RWPE1 (cell line): ENCODE measurements at regions not wholly inside any gene's neighbourhood (a gene's known extent, or its start where the extent isn't known, plus 50 kb on each side); places are given as distances from the start of the nearest gene placed in this dataset.

Experiments
- CTCF ChIA-PET: fragments of 350-600 bp; sonication (Branson Sonifier 250); formaldehyde crosslinking; extraction: SDS; loops from one replicate; lab custom pipeline; 2021; lab: Yijun Ruan, JAX
- POLR2A ChIA-PET: fragments of 400-600 bp; formaldehyde crosslinking; extraction: SDS; loops from one replicate; lab custom pipeline; 2020; ENCODE audit warnings: antibody characterized with exemption; ENCODE audit not compliant: low non-redundant PET; lab: Yijun Ruan, JAX
- DNase-seq: peaks from one replicate; pipeline ENCODE4 v3.0.0; 2012; ENCODE audit warnings: low spot score
- H3K27ac ChIP-seq: fragments of 450-650 bp; 2 replicates; pipeline ENCODE4 v1.5.1; 2017
- CTCF ChIP-seq: fragments of 450-650 bp; conservative IDR thresholded peaks from 2 replicates; pipeline ENCODE4 v1.5.1; 2017; ENCODE audit warnings: low read depth, mild to moderate bottlenecking

DNA sequence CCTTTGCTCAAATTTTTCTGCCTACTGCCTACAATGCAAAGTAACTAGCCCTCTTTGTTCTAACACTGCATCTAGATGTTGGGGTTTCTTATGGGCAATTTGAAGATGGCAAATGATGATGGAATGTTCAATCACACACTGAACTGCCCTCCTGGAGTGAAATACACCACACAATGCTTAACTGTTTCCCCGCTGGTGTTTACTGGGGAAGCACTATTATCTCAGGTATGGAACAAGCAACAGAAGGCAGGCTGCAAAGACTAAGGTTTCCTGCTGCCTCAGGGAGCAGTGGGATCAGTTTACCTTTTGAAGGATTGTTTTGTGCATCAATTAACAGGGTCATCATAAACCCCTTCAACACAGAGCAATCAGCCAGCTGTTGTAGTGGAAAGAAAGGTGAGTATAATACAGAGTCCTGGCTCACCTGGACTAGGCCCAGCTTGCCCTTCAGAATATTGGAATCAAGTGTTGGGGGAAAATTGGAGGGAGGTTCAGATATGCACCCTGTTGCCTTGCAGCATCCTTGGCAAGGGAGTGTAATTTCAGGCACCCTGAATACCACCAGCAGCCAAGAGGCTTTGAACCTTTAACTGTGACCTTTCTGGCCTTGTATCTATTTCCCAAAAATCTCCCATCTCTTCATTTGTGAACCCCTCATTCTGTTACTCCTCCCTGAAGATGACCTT is 105.4 kb upstream of the CDH11 start:
- TF ChIP-seq CTCF = no peak
- ChIA-PET CTCF (no interaction called here), POLR2A (no interaction called here)
- no peak overlapping the region for H3K27ac ChIP-seq
- DNase-seq = no peak

GRCh38 chr16:65226077-65226476 is 104.2 kb upstream of the CDH11 start:
- no peak overlapping the region for H3K27ac ChIP-seq
- CTCF ChIA-PET = no interaction called here
- POLR2A ChIA-PET = no interaction called here

GRCh38 chr16:65225488-65225887 is 103.6 kb upstream of the CDH11 start:
- POLR2A ChIA-PET = no interaction called here

More at GRCh38 chr16:65226077-65226476, 104.2 kb upstream of the CDH11 start:
- TF ChIP-seq CTCF = no peak
- DNase-seq = no peak

DNA sequence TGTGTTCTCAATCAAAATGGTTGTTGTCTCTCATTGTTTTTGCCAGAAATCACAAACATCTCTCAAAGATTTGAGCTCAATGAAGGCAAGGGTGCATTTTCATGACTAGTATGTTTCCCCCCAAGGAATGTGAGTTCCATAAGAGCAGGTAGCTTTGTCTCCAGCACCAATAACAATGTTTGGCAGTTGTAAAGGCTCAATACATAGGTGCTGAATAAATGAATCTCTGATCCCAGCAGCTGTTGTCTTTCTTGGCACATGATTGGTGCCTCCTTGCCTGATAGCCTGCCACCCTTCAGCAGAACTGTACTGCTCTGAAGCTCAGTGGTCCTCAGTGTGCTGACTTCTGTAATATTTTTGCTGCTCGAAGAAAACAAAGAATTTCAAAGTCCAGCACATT is 103.1 kb upstream of the CDH11 start:
- TF ChIP-seq CTCF = no peak
- CTCF ChIA-PET = no interaction called here
- no peak overlapping the region for H3K27ac ChIP-seq
- no peak for DNase-seq
- POLR2A ChIA-PET = no interaction called here

More at GRCh38 chr16:65225488-65225887, 103.6 kb upstream of the CDH11 start:
- CTCF ChIA-PET = no interaction called here
- no peak overlapping the region for H3K27ac ChIP-seq
- no peak for TF ChIP-seq CTCF
- no peak for DNase-seq

- CTCF ChIA-PET = no interaction called here
- POLR2A ChIA-PET = no interaction called here
- no peak overlapping the region for H3K27ac ChIP-seq
- DNase-seq = no peak
- no peak for TF ChIP-seq CTCF
These were observed 102.6 kb upstream of the CDH11 start for GRCh38 chr16:65224471-65224870.

GRCh38 chr16:65223335-65223734 is 101.5 kb upstream of the CDH11 start:
- CTCF ChIA-PET = no interaction called here
- no peak overlapping the region for H3K27ac ChIP-seq
- no peak for TF ChIP-seq CTCF
- no peak for DNase-seq
- POLR2A ChIA-PET = no interaction called here
